ENCODE measurements at regions not wholly inside any gene's neighbourhood (a gene's known extent, or its start where the extent isn't known, plus 50 kb on each side); places are given as distances from the start of the nearest gene placed in this dataset.

DNA sequence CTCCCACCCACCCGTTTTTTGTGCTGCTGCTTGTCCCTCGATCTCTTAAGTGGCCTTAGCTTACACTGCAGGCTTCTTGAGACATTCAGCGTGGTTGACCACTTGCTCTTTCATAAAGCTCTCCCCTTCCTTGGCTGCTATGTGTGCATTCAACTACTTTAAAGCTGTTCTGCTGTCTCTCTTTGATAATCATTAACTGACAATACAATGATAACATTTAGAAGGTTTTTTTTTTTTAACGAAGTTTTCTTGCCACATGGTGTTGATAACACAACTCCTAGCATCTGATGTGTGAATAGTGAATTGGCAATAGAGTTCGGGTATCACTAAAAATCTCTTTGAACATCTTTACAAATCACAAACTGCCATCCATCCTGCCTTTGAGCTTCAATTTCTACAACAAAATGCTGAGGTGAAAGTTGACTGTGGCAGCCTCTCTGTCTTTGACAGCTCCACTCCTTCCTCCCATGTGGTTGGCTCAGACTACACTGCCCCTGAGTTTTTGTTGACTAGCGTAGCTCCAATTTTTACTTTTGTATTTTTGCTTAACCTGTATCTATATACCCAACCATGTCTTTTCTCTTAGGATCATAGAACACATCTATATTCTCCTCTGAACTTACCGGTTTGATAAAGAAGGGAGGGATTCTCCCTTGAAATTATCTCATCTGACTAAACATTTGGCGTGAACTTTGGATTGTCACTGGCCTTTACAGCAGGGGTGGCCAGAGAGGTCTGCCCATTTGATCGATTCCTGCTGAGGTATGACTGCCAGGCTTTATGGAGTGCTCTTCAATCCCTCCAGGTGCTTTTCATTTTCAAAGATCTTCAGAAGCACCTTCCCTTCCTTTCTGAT lies 409.4 kb upstream of the CD180 start:
- H3K27me3 Mint-ChIP-seq (ENCODE audit: low read depth, unreplicated experiment), result peaks cover 9% of the 10 kb centered on the region
- H3K9me3 ChIP-seq (ENCODE audit: insufficient read depth, low read depth, low read length), result no peaks in the 10 kb centered on the region
- no peak overlapping the region for H3K4me3 Mint-ChIP-seq (ENCODE audit: unreplicated experiment)
- no peaks in the 10 kb centered on the region for H3K4me1 ChIP-seq (ENCODE audit: insufficient read depth, low read length)
- H3K4me1 Mint-ChIP-seq (ENCODE audit: low read depth, unreplicated experiment), result no peaks in the 10 kb centered on the region
- no peak for TF ChIP-seq EZH2 (IDR thresholded peaks at IDR 0.05; ENCODE audit: insufficient read depth, low read length)
- TF ChIP-seq, protein P1, sequence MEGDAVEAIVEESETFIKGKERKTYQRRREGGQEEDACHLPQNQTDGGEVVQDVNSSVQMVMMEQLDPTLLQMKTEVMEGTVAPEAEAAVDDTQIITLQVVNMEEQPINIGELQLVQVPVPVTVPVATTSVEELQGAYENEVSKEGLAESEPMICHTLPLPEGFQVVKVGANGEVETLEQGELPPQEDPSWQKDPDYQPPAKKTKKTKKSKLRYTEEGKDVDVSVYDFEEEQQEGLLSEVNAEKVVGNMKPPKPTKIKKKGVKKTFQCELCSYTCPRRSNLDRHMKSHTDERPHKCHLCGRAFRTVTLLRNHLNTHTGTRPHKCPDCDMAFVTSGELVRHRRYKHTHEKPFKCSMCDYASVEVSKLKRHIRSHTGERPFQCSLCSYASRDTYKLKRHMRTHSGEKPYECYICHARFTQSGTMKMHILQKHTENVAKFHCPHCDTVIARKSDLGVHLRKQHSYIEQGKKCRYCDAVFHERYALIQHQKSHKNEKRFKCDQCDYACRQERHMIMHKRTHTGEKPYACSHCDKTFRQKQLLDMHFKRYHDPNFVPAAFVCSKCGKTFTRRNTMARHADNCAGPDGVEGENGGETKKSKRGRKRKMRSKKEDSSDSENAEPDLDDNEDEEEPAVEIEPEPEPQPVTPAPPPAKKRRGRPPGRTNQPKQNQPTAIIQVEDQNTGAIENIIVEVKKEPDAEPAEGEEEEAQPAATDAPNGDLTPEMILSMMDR (IDR thresholded peaks at IDR 0.05; ENCODE audit: insufficient read depth, low read depth, low read length), result no peak
- no peaks in the 10 kb centered on the region for H4K20me1 ChIP-seq (ENCODE audit: insufficient read depth, low read length)
- H3K27ac ChIP-seq (ENCODE audit: low read depth, low read length), result no peak overlapping the region
- FAIRE-seq, result no peak
- no peaks in the 10 kb centered on the region for H3K36me3 Mint-ChIP-seq (ENCODE audit: low read depth, unreplicated experiment)
- no peak overlapping the region for H3K27ac Mint-ChIP-seq (ENCODE audit: unreplicated experiment)
- no peak overlapping the region for H3K9ac ChIP-seq (ENCODE audit: low read length)
- H3K36me3 ChIP-seq (ENCODE audit: insufficient read depth, low read length), result no peaks in the 10 kb centered on the region
- DNase-seq (ENCODE audit: low read depth), result no peak
- no peaks in the 10 kb centered on the region for H3K27me3 ChIP-seq (ENCODE audit: insufficient read depth, low read length)
- no peak overlapping the region for H3K4me3 ChIP-seq (ENCODE audit: insufficient read depth, low read depth, low read length)
- H2AFZ ChIP-seq (ENCODE audit: low read depth, low read length), result no peak overlapping the region
- no peaks in the 10 kb centered on the region for H3K79me2 ChIP-seq (ENCODE audit: insufficient read depth, low read length)
- H3K9me3 Mint-ChIP-seq (ENCODE audit: unreplicated experiment), result peaks cover 13% of the 10 kb centered on the region
- H3K4me2 ChIP-seq (ENCODE audit: low read length), result no peak overlapping the region

DNA sequence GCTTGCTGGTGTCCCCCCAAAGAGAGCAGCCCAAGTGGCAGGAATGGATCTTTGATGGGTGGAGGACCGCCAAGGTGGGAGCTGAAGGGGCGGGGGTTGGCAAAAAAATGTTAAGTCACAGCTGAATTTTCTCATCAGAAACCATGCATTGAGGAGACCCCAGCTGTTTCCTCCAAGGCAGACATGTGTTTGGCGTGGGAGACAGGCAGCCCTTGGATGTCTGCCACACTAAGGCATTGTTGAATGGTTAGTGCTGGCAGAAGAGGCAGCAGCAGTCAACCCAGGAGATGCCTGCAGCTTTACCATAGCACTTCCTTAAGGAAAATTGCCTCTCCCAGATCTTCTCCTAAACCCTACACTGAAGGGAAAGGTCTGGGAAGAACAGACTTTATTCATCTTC lies 394.9 kb upstream of the CD180 start:
- H4K20me1 ChIP-seq (ENCODE audit: insufficient read depth, low read length), result no peaks in the 10 kb centered on the region
- H3K9me3 ChIP-seq (ENCODE audit: insufficient read depth, low read depth, low read length), result no peaks in the 10 kb centered on the region
- FAIRE-seq, result no peak
- H3K27me3 ChIP-seq (ENCODE audit: insufficient read depth, low read length), result no peaks in the 10 kb centered on the region
- H2AFZ ChIP-seq (ENCODE audit: low read depth, low read length), result no peak overlapping the region
- Mint-ChIP-seq H3K36me3 (ENCODE audit: low read depth, unreplicated experiment) (no peaks in the 10 kb centered on the region), H3K4me1 (ENCODE audit: low read depth, unreplicated experiment) (peaks cover 6% of the 10 kb centered on the region), H3K27ac (ENCODE audit: unreplicated experiment) (no peak overlapping the region), H3K9me3 (ENCODE audit: unreplicated experiment) (peaks cover 4% of the 10 kb centered on the region), H3K4me3 (ENCODE audit: unreplicated experiment) (no peak overlapping the region), H3K27me3 (ENCODE audit: low read depth, unreplicated experiment) (peaks cover 3% of the 10 kb centered on the region)
- no peak overlapping the region for H3K4me3 ChIP-seq (ENCODE audit: insufficient read depth, low read depth, low read length)
- no peak overlapping the region for H3K27ac ChIP-seq (ENCODE audit: low read depth, low read length)
- no peaks in the 10 kb centered on the region for H3K4me1 ChIP-seq (ENCODE audit: insufficient read depth, low read length)
- no peak for DNase-seq (ENCODE audit: low read depth)
- H3K36me3 ChIP-seq (ENCODE audit: insufficient read depth, low read length), result no peaks in the 10 kb centered on the region
- no peak overlapping the region for H3K9ac ChIP-seq (ENCODE audit: low read length)
- no peak overlapping the region for H3K4me2 ChIP-seq (ENCODE audit: low read length)
- TF ChIP-seq, protein P1 (IDR thresholded peaks at IDR 0.05; ENCODE audit: insufficient read depth, low read depth, low read length), result no peak
- no peak for TF ChIP-seq EZH2 (IDR thresholded peaks at IDR 0.05; ENCODE audit: insufficient read depth, low read length)
- no peaks in the 10 kb centered on the region for H3K79me2 ChIP-seq (ENCODE audit: insufficient read depth, low read length)

DNA sequence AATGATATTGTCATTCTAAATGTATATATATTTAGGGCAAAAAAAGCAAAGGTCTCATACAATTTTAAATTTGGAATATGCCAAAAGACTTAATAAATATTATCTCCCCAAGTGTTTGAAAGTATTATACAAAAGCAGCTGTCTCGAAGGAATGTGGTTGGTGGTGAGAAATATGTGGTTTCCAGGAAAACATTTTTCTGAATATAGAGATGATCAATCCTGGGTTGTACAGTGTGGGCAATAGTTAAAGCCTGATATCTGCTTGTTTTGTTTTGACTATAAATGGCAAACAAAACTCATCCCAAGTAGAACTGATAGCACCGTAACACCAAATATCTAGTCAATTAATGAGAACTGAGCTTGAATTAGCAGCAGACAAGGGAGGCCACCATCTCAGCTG lies 391.8 kb upstream of the CD180 start:
- H3K4me3 ChIP-seq (ENCODE audit: insufficient read depth, low read depth, low read length), result no peak overlapping the region
- Mint-ChIP-seq H3K36me3 (ENCODE audit: low read depth, unreplicated experiment) (no peaks in the 10 kb centered on the region), H3K4me1 (ENCODE audit: low read depth, unreplicated experiment) (peaks cover 6% of the 10 kb centered on the region), H3K4me3 (ENCODE audit: unreplicated experiment) (no peak overlapping the region), H3K27ac (ENCODE audit: unreplicated experiment) (no peak overlapping the region), H3K27me3 (ENCODE audit: low read depth, unreplicated experiment) (peaks cover 3% of the 10 kb centered on the region), H3K9me3 (ENCODE audit: unreplicated experiment) (peaks cover 4% of the 10 kb centered on the region)
- H3K4me1 ChIP-seq (ENCODE audit: insufficient read depth, low read length), result no peaks in the 10 kb centered on the region
- no peaks in the 10 kb centered on the region for H4K20me1 ChIP-seq (ENCODE audit: insufficient read depth, low read length)
- DNase-seq (ENCODE audit: low read depth) (peak; percentile 35), FAIRE-seq (no peak)
- no peak overlapping the region for H2AFZ ChIP-seq (ENCODE audit: low read depth, low read length)
- H3K36me3 ChIP-seq (ENCODE audit: insufficient read depth, low read length), result no peaks in the 10 kb centered on the region
- TF ChIP-seq EZH2 (IDR thresholded peaks at IDR 0.05; ENCODE audit: insufficient read depth, low read length), result no peak
- TF ChIP-seq, protein P1 (IDR thresholded peaks at IDR 0.05; ENCODE audit: insufficient read depth, low read depth, low read length), result no peak
- H3K9ac ChIP-seq (ENCODE audit: low read length), result no peak overlapping the region
- no peak overlapping the region for H3K4me2 ChIP-seq (ENCODE audit: low read length)
- H3K27ac ChIP-seq (ENCODE audit: low read depth, low read length), result no peak overlapping the region
- H3K9me3 ChIP-seq (ENCODE audit: insufficient read depth, low read depth, low read length), result no peaks in the 10 kb centered on the region
- no peaks in the 10 kb centered on the region for H3K79me2 ChIP-seq (ENCODE audit: insufficient read depth, low read length)
- H3K27me3 ChIP-seq (ENCODE audit: insufficient read depth, low read length), result no peaks in the 10 kb centered on the region

Data from astrocyte (in vitro differentiated cells and primary cell).